HG03045 (cell line): ENCODE measurements at regions not wholly inside any gene's neighbourhood (a gene's known extent, or its start where the extent isn't known, plus 50 kb on each side); places are given as distances from the start of the nearest gene placed in this dataset.
"Not testable (repeated sequence)": the region's sequence is repeated elsewhere in the genome, so short reads cannot be mapped to it uniquely, and the experiment has no call there.

Experiments used
- ATAC-seq: cut with Tn5 transposase; IDR thresholded peaks from one replicate; pipeline ENCODE4 v1.9.1; 2021; ENCODE audit warnings: mild to moderate bottlenecking, moderate library complexity; ENCODE audit not compliant: unreplicated experiment

DNA sequence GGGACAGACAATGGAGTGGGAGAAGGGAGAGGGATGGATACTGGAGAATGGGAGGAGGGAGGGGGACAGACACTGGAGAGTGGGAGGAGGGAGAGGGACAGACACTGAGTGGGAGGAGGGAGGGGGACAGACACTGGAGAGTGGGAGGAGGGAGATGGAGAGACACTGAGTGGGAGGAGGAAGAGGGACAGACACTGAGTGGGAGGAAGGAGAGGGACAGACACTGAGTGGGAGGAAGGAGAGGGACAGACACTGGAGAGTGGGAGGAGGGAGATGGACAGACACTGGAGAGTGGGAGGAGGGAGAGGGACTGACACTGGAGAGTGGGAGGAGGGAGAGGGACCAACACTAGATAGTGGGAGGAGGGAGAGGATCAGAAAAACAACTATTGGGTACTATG is 426.7 kb upstream of the PMFBP1 start:
- ATAC-seq, result no peak

DNA sequence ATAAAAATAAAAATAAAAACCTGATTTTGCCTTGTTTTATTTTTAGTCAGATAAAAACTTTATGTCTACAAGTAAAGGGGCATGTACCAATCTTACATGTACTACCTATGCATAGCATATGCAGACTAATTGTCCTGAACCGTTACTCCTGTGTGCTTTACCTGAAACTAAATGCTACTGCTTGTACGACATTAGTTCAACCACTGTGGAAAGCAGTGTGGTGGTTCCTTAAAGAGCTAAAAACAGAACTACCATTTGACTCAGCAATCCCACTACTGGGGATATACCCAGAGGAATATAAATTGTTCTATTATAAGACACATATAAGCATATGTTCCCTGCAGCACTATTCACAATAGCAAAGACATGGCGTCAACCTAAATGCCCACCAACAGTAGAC is 426.0 kb upstream of the PMFBP1 start:
- no peak for ATAC-seq

DNA sequence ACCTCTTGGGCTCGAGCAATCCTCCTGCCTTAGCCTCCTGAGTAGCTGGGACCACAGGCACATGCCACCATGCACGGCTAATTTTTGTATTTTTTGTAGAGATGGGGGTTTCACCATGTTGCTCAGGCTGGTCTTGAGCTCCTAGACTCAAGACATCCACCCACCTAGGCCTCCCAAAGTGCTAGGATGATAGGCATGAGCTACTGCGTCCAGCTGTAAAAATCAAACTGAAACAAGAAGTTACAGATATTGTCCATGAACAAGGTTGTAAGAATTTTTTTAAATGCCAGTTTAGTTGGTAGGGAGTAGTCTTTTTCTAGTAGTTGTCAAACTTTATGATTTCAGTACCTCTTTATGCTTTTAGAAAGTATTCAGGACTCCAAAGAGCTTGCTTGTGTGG is 424.4 kb upstream of the PMFBP1 start:
- no peak for ATAC-seq

DNA sequence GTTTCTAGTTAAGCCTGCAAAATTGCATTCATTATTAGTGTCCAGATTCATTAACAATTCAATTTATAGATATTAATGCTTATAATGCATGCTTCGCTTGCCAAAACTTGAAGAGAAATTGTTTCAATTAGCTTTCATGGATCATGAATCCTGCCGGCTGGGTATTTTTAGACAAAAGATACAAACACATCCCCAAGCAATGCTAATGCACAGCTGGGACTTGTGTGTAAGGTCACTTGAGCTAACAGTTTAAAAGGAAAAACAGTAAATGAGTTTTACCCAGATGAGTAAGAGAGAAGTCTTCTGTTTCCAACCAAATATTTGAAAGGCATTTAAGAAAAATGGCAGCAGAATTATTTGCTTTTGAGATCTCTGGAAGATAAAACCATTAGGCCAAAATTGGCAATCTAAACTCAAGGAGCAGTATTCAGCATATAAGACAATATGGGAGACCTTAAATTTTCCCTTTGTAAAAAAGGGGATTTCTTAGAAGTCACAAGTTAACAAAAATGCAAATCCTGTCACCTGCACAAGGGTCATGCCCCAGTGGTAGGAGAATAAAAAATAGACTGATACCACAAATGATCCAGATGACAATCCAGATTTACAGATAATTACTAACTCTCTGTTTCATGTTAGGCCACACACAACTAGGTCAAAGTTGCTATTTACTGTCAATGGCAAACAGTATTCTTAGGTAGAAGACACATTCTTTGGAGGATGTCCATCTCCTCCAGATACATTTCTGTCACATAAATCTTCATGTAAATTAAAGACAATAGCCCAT is 418.4 kb upstream of the PMFBP1 start:
- ATAC-seq, result peak; percentile 70

DNA sequence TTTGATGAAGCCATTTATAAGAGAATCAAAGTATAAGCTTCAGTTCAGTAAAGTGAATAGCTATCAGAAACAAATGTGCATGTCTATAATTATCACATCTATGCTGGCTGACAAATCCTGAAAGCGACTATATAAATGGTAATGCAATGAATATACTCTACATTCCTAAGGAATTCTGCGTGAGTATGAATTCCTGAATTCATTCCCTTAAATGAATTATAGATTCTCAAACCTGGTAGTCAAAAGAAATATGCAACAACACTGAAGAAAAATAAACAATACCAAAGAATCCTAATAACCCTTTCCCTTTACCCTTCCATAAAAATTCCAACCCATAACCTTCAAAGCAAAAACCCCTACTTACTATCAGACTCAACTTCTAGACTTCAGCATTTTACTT is 416.6 kb upstream of the PMFBP1 start:
- ATAC-seq, result no peak

DNA sequence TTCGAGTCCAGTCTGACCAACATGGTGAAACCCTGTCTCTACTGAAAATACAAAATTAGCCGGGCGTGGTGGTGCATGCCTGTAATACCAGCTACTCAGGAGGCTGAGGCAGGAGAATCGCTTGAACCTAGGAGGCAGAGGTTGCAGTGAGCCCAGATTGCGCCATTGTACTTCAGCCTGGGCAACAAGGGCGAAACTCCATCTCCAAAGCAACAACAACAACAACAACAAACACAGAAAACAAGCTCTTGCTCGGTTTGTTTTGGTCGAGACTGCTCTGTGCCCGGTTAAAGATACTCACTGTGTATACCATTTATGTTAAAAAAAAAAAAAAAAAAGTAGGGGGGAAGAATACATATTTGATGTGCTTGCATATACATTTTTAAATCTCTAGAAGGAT is 406.1 kb upstream of the PMFBP1 start:
- ATAC-seq, result not testable (repeated sequence)

DNA sequence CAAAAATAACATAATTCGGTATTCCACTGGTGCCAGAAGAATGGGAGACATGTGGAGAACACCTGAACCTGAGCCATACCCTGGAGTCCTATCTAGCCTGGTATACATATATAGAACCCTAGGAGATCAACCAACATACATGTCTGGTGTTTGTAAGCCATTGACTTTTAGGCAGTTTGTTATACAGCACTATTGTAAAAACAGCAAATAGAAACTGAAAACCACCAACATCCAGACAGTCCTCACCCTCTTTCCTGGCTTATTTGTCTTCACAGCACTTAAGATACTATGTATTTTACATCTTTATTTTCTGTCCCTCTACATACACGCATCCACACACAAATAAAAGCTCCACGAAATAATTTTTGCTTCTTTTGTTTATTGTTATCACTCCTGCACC is 404.2 kb upstream of the PMFBP1 start:
- no peak for ATAC-seq

DNA sequence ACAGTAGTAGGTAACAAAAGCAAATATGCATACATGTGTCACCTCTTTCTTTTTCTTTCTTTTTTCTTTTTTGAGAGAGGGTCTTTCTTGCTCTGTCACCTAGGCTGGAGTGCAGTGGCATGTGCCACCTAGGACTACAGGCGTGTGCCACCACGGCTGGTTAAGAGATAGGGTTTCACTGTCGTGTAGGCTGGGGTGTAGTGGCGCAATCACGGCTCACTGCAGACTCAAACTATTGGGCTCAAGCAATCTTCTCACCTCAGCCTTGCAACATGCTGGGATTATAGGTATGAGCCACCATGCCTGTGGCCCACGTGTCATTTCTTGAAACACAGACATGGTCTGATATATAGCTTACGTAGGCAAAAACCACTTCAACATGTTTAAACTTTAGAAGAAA is 397.7 kb upstream of the PMFBP1 start:
- ATAC-seq, result no peak

DNA sequence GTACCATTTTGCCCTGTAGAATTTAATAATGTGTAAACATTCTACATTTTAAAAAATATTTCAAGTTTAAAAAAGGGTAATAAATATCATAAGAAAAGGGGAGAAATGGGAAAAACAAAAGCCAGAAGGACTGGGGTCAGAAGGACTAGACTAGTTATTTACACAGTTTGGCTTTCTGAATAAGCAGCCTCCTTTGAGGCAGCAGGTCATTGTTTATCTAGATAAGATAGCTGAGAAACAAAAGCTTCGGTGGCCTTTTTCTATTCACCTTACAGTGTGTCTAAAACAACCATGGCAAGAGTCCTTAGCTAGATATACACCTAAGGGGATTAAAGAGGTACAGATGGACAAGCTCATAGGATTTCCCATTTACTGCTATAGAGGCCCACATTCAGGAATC is 396.5 kb upstream of the PMFBP1 start:
- ATAC-seq, result no peak

DNA sequence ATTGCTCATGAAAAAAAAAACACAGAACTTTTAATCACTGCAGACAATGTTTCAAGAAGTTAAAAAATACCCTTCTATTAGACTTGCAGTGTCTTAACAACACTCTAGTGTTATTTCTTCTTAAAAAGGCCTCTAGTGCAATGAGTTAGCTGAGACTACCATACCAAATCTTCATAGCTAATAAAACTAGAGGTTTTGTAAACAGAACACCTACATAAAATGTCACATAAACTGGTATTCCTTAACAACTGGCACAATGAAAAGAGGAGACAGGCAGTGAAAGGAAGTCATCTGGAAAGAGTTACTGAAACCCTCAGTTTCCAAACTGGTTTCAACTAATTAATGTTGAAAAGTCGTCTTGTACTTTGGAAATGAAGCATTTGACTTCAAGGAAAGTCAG is 394.2 kb upstream of the PMFBP1 start:
- no peak for ATAC-seq

DNA sequence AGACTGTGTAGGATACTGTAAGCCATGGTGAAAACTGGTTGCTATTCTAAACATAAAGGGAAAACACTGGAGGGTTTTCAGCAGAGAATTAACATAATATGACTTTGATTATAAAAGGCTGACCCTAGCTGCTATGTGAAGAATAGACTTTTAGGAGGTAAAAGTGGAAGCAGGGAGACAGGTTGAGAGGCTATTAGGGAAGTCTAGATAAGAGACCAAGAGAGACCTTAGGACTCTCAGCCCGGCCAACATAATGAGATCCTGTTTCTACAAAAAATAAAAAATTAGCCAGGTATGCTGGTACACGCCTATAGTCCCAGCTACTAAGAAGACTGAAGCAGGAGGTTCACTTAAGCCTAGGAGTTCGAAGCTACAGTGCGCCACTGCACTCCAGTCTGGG is 393.2 kb upstream of the PMFBP1 start:
- no peak for ATAC-seq

DNA sequence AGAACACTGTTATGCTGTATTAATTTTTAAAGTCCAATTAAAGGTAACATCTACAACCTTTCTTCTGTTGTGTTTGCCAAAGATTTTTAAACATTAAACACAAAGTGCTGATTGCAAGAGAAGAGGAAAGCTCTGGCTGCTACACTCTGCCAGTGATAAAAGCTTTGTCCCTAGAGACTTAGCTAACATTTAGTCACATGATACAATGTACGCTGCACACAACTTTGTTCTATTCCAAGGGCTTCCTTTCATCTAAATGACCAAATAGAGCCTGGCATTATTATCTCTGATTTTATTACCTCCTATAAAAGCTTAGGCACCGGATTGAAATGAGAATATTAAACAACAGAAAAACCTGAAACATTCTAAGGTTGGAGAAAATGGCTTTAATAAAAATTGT is 388.7 kb upstream of the PMFBP1 start:
- ATAC-seq, result no peak

DNA sequence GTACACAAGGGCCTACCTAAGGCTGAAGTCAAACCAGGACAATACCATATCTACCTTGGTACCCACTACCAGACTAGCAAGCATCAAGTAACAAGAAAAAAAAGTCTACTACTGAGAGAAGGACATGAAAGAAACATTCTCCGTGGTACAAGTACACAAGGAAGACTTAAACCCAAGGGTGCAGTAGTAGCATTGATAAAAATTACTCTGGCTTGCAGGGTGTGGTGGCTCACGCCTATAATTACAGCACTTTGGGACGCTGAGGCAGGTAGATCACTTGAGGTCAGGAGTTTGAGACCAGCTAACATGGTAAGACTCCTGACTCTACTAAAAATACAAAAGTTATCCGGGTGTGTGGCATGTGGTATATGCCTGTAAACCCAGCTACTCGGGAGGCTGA is 386.5 kb upstream of the PMFBP1 start:
- ATAC-seq, result no peak

DNA sequence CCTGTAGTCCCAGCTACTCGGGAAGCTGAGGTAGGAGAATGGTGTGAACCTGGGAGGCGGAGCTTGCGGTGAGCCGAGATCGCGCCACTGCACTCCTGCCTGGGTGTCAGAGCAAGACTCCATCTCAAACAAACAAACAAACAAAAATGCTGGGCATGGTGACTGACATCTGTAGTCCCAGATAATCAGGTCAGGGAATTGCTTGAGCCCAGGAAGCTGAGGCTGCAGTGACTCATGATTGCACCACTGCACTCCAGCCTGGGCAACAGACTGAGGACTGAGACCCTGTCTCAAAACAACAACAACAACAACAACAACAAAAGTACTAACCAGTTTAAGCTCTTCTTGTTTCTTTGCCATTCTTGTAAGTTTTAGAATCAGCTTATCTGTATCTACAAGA is 383.0 kb upstream of the PMFBP1 start:
- ATAC-seq, result no peak

DNA sequence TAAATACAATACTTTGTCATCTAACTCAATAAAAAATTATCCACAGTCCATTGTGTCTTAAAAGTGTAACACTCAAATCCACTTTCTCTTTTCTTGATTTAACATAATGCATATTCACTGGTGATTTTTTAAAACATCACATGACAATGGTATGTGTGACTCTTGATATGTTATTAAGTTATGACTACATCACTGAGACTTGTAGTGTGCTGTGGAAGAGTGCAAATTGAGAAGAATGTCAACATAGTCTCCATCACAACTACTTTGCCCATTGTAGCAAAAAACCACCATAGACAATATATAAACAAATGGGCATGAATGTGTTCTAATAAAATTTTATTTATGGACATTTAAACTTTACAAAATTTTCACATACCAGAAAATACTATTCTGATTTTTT is 380.7 kb upstream of the PMFBP1 start:
- no peak for ATAC-seq

DNA sequence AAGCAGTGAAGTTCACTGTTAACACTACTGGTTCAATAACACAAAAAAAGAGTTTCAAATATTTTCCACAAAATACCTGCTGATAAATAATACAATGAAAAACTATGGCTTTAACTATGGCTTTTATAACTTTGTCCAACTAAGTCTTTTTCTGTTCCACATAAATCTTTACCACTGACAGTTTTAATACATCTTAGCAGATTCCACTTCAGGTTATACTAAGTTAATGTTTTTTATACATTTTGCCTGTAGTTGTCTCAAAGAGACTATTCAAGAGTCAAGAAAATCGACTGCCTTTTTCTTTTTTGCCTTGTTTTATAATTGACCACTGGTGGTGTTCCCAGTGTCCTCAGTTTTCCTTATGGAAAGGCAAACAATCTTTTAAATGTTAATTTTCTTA is 379.7 kb upstream of the PMFBP1 start:
- ATAC-seq, result no peak

DNA sequence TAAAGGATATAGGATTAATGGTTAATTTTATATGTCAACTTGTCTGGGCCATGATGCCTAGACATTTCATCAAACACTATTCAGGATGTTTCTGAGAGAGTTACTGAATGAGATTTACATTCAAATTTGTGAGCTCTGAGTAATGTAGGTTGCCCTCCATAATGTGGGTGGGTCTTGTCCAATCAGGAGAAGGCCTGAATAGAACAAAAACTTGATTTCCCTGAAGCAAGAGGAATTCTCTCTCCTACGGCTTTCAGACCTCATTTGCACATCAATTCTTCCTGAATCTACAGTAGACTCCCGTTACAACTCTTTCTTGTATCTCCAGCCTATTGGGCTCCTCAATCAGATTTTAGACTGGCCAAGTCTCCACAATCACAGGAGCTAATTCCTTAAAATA is 377.9 kb upstream of the PMFBP1 start:
- no peak for ATAC-seq

DNA sequence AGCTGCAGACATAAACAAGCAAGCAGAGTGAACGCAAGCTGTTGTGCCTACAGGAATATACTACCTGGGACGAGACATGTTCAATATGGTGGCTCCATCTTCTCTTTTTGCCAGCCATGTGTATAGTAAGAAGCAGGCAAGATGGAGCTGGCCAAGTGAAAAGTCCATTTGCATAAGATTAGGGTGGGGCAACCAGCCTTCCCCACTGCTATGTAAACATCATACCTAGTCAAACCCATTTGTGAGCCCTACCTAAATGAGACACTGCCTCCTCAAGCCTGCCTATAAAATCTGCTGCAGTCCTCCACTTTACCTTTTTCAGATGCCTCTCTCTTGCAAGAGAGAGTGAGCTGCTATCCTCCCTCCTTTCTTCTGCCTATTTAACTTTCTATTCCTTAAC is 370.1 kb upstream of the PMFBP1 start:
- no peak for ATAC-seq

DNA sequence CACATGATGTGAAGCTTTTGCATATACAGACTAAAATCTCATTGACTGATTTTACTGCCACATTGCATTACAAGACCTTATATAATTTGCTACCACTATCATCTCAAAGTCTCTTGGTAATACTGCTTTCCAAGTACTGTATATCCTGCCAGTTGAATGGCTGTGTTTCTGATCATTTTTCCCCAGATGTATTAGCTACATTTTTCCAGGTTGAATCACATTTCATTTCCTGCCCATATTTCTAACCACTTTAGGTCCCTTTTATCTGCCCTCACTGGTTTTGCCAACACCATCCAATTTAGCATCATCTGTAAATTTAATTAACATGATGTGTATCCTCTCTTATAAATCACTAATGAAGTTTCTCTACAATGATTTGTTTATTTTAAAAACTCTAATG is 365.7 kb upstream of the PMFBP1 start:
- no peak for ATAC-seq

DNA sequence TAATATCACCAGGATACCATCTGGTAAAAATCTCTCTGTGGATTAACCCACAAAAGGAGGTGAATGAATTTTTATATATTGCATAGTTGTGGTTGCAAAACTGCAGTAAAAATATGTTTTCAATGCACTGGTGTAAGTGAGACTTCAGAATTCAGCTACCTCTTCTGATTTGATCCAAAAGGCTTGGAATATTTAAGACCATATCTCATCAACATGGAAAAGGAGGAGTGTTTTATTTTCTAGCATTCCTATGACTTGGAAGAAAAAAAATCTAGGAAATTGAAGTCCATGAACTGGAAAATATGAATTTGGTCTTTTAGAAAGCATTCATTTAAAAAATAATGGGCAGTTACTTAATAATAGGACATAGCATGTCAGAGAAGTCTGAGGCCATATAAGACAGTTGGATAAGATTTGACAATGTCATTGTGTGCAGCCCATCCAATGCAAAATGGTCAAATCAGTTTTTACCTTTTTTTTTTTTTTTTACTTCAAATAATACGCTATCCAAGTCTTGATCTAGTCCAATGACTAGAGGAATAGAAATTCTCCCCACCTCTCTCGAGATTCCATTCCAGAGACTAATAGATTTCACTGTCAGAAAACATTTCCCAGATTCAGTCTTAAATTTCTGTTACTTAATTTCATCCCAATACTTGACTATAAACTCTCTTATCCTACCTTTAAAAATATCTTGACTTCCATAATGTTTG is 364.9 kb upstream of the PMFBP1 start:
- ATAC-seq, result no peak

DNA sequence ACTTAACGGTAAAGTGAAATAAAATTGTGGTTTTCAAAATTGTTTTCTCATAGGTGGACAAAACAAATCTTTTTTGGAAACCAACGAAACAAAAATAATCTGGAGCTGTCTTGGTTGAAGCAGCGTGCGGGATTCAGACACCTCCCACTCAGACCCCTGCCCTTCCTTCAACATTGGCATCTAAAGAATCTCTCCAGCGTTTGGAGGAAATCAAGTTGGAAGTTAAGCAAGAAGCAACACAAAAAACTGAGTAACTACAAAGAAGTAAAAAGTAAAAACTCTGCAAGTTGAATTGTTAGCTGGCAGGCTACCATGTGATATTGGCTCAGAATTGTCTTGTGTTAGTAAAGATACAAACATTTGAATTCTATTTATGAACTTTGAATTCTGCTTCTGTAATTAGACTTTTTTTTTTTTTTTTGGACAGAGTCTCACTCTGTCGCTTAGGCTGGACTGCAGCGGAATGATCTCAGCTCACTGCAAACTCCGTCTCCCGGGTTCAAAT is 361.0 kb upstream of the PMFBP1 start:
- no peak for ATAC-seq

DNA sequence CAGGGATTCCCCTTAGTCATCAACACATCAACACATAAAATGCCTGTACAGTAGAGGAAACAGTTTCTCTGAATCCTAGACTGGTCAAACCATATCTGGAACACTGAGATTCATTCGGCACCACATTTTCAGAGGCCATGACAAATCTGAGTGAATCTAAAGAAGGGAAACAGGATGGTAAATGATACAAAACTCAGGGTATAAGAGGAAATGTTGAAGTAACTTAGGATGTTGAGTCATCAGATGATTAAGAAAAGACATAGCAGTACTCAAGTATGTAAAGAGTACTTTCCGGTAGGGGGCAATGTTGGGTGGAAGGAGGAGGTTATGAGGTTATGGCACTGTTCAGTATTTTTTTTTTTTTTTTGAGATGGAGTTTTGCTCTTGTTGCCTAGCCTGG is 358.5 kb upstream of the PMFBP1 start:
- no peak for ATAC-seq

DNA sequence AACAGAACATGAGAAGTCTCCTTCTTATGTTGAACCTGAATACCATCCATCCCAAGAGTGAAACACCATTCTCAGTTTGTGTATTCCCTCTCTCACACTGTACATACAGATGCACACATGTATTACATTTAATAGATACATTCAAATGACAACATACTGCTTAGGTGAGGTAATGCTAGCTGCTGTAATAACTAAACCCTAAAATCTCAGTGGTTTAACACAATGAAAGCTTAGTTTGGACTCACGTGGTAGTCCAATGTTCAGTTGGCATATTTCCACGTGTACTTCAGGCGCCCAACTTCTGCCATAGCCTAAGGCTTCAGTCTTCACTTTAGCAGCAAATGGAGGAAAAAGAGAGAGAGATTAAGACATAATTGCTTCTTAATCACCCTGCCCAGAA is 351.1 kb upstream of the PMFBP1 start:
- ATAC-seq, result no peak
